Gastrocnemius medialis (tissue), 4 donors: ENCODE measurements at regions not wholly inside any gene's neighbourhood (a gene's known extent, or its start where the extent isn't known, plus 50 kb on each side); places are given as distances from the start of the nearest gene placed in this dataset.

ENCODE experiments used
- POLR2A ChIP-seq, 2 donors: fragments of 450-650 bp; IDR thresholded peaks; one replicate each; pipeline ENCODE4 v1.6.1; 2017; ENCODE audit warnings: antibody characterized with exemption in 2 of 2, mild to moderate bottlenecking in 2 of 2, moderate library complexity in 2 of 2
- TF ChIP-seq, protein P1 (sequence below), 5 experiments: fragments of 450-650 bp in 3 of 5; fragments of 200-600 bp in 2 of 5; sonication (generic) in 2 of 5; IDR thresholded peaks in 4 of 5; conservative IDR thresholded peaks in 1 of 5; 1 replicate in 4 of 5; 2 replicates in 1 of 5; pipeline ENCODE4 v1.5.1; 2016 to 2019; ENCODE audit warnings: antibody characterized with exemption in 5 of 5, mild to moderate bottlenecking in 3 of 5, moderate library complexity in 3 of 5

- TF ChIP-seq, protein P1, sequence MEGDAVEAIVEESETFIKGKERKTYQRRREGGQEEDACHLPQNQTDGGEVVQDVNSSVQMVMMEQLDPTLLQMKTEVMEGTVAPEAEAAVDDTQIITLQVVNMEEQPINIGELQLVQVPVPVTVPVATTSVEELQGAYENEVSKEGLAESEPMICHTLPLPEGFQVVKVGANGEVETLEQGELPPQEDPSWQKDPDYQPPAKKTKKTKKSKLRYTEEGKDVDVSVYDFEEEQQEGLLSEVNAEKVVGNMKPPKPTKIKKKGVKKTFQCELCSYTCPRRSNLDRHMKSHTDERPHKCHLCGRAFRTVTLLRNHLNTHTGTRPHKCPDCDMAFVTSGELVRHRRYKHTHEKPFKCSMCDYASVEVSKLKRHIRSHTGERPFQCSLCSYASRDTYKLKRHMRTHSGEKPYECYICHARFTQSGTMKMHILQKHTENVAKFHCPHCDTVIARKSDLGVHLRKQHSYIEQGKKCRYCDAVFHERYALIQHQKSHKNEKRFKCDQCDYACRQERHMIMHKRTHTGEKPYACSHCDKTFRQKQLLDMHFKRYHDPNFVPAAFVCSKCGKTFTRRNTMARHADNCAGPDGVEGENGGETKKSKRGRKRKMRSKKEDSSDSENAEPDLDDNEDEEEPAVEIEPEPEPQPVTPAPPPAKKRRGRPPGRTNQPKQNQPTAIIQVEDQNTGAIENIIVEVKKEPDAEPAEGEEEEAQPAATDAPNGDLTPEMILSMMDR (IDR thresholded peaks at IDR 0.05 in 4 of 5, conservative IDR thresholded peaks at IDR 0.05 in 1 of 5): no peak
- TF ChIP-seq POLR2A (IDR thresholded peaks at IDR 0.05): no peak
These were observed 625.8 kb downstream of the BRINP3 start for GRCh38 chr1:189851806-189852367.
